Parathyroid adenoma (tissue), 2 donors: ENCODE measurements at regions not wholly inside any gene's neighbourhood (a gene's known extent, or its start where the extent isn't known, plus 50 kb on each side); places are given as distances from the start of the nearest gene placed in this dataset.

Source experiments
- H2AFZ ChIP-seq: fragments of 300-600 bp; sonication (generic); one replicate; pipeline ENCODE4 v1.7.0; 2017; ENCODE audit warnings: antibody characterized with exemption, mild to moderate bottlenecking
- H3K27ac ChIP-seq: fragments of 300-600 bp; sonication (generic); one replicate; pipeline ENCODE4 v1.7.0; 2017
- H3K27me3 ChIP-seq: fragments of 300-600 bp; sonication (generic); one replicate; pipeline ENCODE4 v1.7.0; 2017; ENCODE audit warnings: low read length; ENCODE audit not compliant: control insufficient read depth, insufficient read depth
- H3K36me3 ChIP-seq: fragments of 300-600 bp; sonication (generic); one replicate; pipeline ENCODE4 v1.7.0; 2017; ENCODE audit warnings: low read length; ENCODE audit not compliant: control insufficient read depth, insufficient read depth
- H3K4me1 ChIP-seq: fragments of 300-600 bp; sonication (generic); one replicate; pipeline ENCODE4 v1.7.0; 2017; ENCODE audit warnings: control low read depth
- H3K4me2 ChIP-seq: fragments of 300-600 bp; sonication (generic); one replicate; pipeline ENCODE4 v1.7.0; 2017; ENCODE audit warnings: low read length
- H3K4me3 ChIP-seq: fragments of 300-600 bp; sonication (generic); one replicate; pipeline ENCODE4 v1.7.0; 2017; ENCODE audit warnings: low read depth, low read length
- H3K79me2 ChIP-seq: fragments of 300-600 bp; sonication (generic); one replicate; pipeline ENCODE4 v1.7.0; 2017; ENCODE audit warnings: control low read depth
- H3K9ac ChIP-seq: fragments of 300-600 bp; sonication (generic); one replicate; pipeline ENCODE4 v1.7.0; 2017; ENCODE audit warnings: mild to moderate bottlenecking
- H3K9me3 ChIP-seq: fragments of 300-600 bp; sonication (generic); one replicate; pipeline ENCODE4 v1.7.0; 2017; ENCODE audit warnings: low read length; ENCODE audit not compliant: control insufficient read depth
- CTCF ChIP-seq: fragments of 300-600 bp; sonication (generic); IDR thresholded peaks from one replicate; pipeline ENCODE4 v1.7.0; 2017; ENCODE audit warnings: antibody characterized with exemption, mild to moderate bottlenecking
- donor health status: primary hyperparathyroidism.

- H3K4me3 ChIP-seq: no peak overlapping the region
- TF ChIP-seq CTCF: no peak
- no peak overlapping the region for H2AFZ ChIP-seq
- H3K27me3 ChIP-seq: no peaks in the 10 kb centered on the region
- H3K4me1 ChIP-seq: no peaks in the 10 kb centered on the region
- no peak overlapping the region for H3K4me2 ChIP-seq
- no peaks in the 10 kb centered on the region for H3K79me2 ChIP-seq
- H3K36me3 ChIP-seq: no peaks in the 10 kb centered on the region
- H3K9ac ChIP-seq: no peak overlapping the region
- no peak overlapping the region for H3K27ac ChIP-seq
- no peaks in the 10 kb centered on the region for H3K9me3 ChIP-seq
These were observed 63.0 kb upstream of the FRMD4B start for GRCh38 chr3:69448877-69449276.

GRCh38 chr3:69446402-69447072 is 60.6 kb upstream of the FRMD4B start:
- TF ChIP-seq CTCF: no peak
- Histone ChIP-seq H3K9ac (no peak overlapping the region), H2AFZ (no peak overlapping the region), H3K27me3 (no peaks in the 10 kb centered on the region), H3K4me2 (no peak overlapping the region), H3K4me1 (no peaks in the 10 kb centered on the region), H3K27ac (no peak overlapping the region), H3K4me3 (no peak overlapping the region), H3K9me3 (no peaks in the 10 kb centered on the region), H3K36me3 (no peaks in the 10 kb centered on the region), H3K79me2 (no peaks in the 10 kb centered on the region)

GRCh38 chr3:69445498-69445897 is 59.6 kb upstream of the FRMD4B start:
- Histone ChIP-seq H3K4me3 (no peak overlapping the region), H3K9me3 (no peaks in the 10 kb centered on the region), H3K9ac (no peak overlapping the region), H2AFZ (no peak overlapping the region), H3K27ac (no peak overlapping the region), H3K79me2 (no peaks in the 10 kb centered on the region), H3K4me1 (no peaks in the 10 kb centered on the region), H3K4me2 (no peak overlapping the region), H3K27me3 (no peaks in the 10 kb centered on the region), H3K36me3 (no peaks in the 10 kb centered on the region)
- TF ChIP-seq CTCF: no peak

- H3K79me2 ChIP-seq: no peaks in the 10 kb centered on the region
- no peak for TF ChIP-seq CTCF
- H3K9me3 ChIP-seq: no peaks in the 10 kb centered on the region
- no peak overlapping the region for H3K9ac ChIP-seq
- H3K27me3 ChIP-seq: no peaks in the 10 kb centered on the region
- H3K4me2 ChIP-seq: no peak overlapping the region
- H3K36me3 ChIP-seq: no peaks in the 10 kb centered on the region
- no peaks in the 10 kb centered on the region for H3K4me1 ChIP-seq
- H2AFZ ChIP-seq: no peak overlapping the region
- no peak overlapping the region for H3K4me3 ChIP-seq
- H3K27ac ChIP-seq: no peak overlapping the region
These were observed 59.1 kb upstream of the FRMD4B start for GRCh38 chr3:69445024-69445423.

- no peak overlapping the region for H3K27ac ChIP-seq
- no peaks in the 10 kb centered on the region for H3K4me1 ChIP-seq
- H3K79me2 ChIP-seq: no peaks in the 10 kb centered on the region
- H3K4me3 ChIP-seq: no peak overlapping the region
- H3K4me2 ChIP-seq: no peak overlapping the region
- no peak for TF ChIP-seq CTCF
- H3K27me3 ChIP-seq: no peaks in the 10 kb centered on the region
- H3K9me3 ChIP-seq: no peaks in the 10 kb centered on the region
- no peaks in the 10 kb centered on the region for H3K36me3 ChIP-seq
- H2AFZ ChIP-seq: no peak overlapping the region
- H3K9ac ChIP-seq: no peak overlapping the region
These were observed 57.6 kb upstream of the FRMD4B start for GRCh38 chr3:69443457-69443920.
